ENCODE measurements at regions not wholly inside any gene's neighbourhood (a gene's known extent, or its start where the extent isn't known, plus 50 kb on each side); places are given as distances from the start of the nearest gene placed in this dataset.

GRCh38 chr18:53789376-53790247 lies 434.9 kb downstream of the MBD2 start:
- intact Hi-C loops (cut with DNase I), result no loop called here
- DNase-seq (ENCODE audit: missing footprints) (no peak), ATAC-seq (no peak)

GRCh38 chr18:53785811-53786210 lies 438.7 kb downstream of the MBD2 start:
- ATAC-seq, result no peak
- no peak for DNase-seq (ENCODE audit: missing footprints)
- intact Hi-C loops (cut with DNase I), result no loop called here

GRCh38 chr18:53784253-53784652 lies 440.2 kb downstream of the MBD2 start:
- DNase-seq (ENCODE audit: missing footprints) (no peak), ATAC-seq (no peak)

GRCh38 chr18:53780666-53781065 lies 443.8 kb downstream of the MBD2 start:
- intact Hi-C loops (cut with DNase I), result no loop called here
- no peak for ATAC-seq
- no peak for DNase-seq (ENCODE audit: missing footprints)

More at GRCh38 chr18:53784253-53784652, 440.2 kb downstream of the MBD2 start:
- intact Hi-C loops (cut with DNase I), result no loop called here

GRCh38 chr18:53772293-53772692 lies 452.2 kb downstream of the MBD2 start:
- DNase-seq (ENCODE audit: missing footprints) (no peak), ATAC-seq (no peak)
- intact Hi-C loops (cut with DNase I), result no loop called here

- intact Hi-C loops (cut with DNase I), result no loop called here
- ATAC-seq (no peak), DNase-seq (ENCODE audit: missing footprints) (no peak)
These were observed 452.8 kb downstream of the MBD2 start for GRCh38 chr18:53771664-53772063.

GRCh38 chr18:53765211-53765610 lies 459.3 kb downstream of the MBD2 start:
- intact Hi-C loops (cut with DNase I), result no loop called here
- ATAC-seq (no peak), DNase-seq (ENCODE audit: missing footprints) (no peak)

GRCh38 chr18:53764086-53764485 lies 460.4 kb downstream of the MBD2 start:
- intact Hi-C loops (cut with DNase I), result no loop called here
- ATAC-seq, result no peak
- no peak for DNase-seq (ENCODE audit: missing footprints)

GRCh38 chr18:53757328-53757727 lies 467.1 kb downstream of the MBD2 start:
- DNase-seq (ENCODE audit: missing footprints) (no peak), ATAC-seq (no peak)
- intact Hi-C loops (cut with DNase I), result no loop called here

GRCh38 chr18:53756610-53756972 lies 467.9 kb downstream of the MBD2 start:
- intact Hi-C loops (cut with DNase I), result no loop called here
- ATAC-seq (no peak), DNase-seq (ENCODE audit: missing footprints) (no peak)

- ATAC-seq (no peak), DNase-seq (ENCODE audit: missing footprints) (no peak)
- intact Hi-C loops (cut with DNase I), result no loop called here
These were observed 468.4 kb downstream of the MBD2 start for GRCh38 chr18:53755914-53756609.

GRCh38 chr18:53754154-53754553 lies 470.3 kb downstream of the MBD2 start:
- DNase-seq (ENCODE audit: missing footprints) (no peak), ATAC-seq (no peak)
- intact Hi-C loops (cut with DNase I), result no loop called here

- ATAC-seq (no peak), DNase-seq (ENCODE audit: missing footprints) (no peak)
- intact Hi-C loops (cut with DNase I), result no loop called here
These were observed 470.9 kb downstream of the MBD2 start for GRCh38 chr18:53753601-53754000.

- intact Hi-C loops (cut with DNase I), result no loop called here
- no peak for ATAC-seq
These were observed 471.6 kb downstream of the MBD2 start for GRCh38 chr18:53752781-53753367.

GRCh38 chr18:53749766-53750165 lies 474.7 kb downstream of the MBD2 start:
- no peak for ATAC-seq
- intact Hi-C loops (cut with DNase I), result no loop called here
- no peak for DNase-seq (ENCODE audit: missing footprints)

More at GRCh38 chr18:53752781-53753367, 471.6 kb downstream of the MBD2 start:
- DNase-seq (ENCODE audit: missing footprints), result no peak

- intact Hi-C loops (cut with DNase I), result no loop called here
- no peak for ATAC-seq
- DNase-seq (ENCODE audit: missing footprints), result no peak
These were observed 476.8 kb downstream of the MBD2 start for GRCh38 chr18:53747663-53748160.

GRCh38 chr18:53747210-53747609 lies 477.3 kb downstream of the MBD2 start:
- DNase-seq (ENCODE audit: missing footprints) (no peak), ATAC-seq (no peak)
- intact Hi-C loops (cut with DNase I), result no loop called here

GRCh38 chr18:53745986-53746385 lies 478.5 kb downstream of the MBD2 start:
- intact Hi-C loops (cut with DNase I), result no loop called here
- DNase-seq (ENCODE audit: missing footprints), result no peak
- ATAC-seq, result no peak

- ATAC-seq, result no peak
- no peak for DNase-seq (ENCODE audit: missing footprints)
- intact Hi-C loops (cut with DNase I), result no loop called here
These were observed 479.1 kb downstream of the MBD2 start for GRCh38 chr18:53745224-53745967.
